Retinal pigment epithelial cell (primary cell): ENCODE measurements at regions not wholly inside any gene's neighbourhood (a gene's known extent, or its start where the extent isn't known, plus 50 kb on each side); places are given as distances from the start of the nearest gene placed in this dataset.

ENCODE experiments used
- DNase-seq: peaks from one replicate; pipeline ENCODE4 v3.0.0-alpha.2; 2010; ENCODE audit warnings: low read depth
- H3K4me3 ChIP-seq: 2 replicates; pipeline ENCODE4 v1.5.1; 2011; ENCODE audit warnings: mild to moderate bottlenecking, low read length, control low read depth, moderate library complexity
- CTCF ChIP-seq: conservative IDR thresholded peaks from 2 replicates; pipeline ENCODE4 v1.5.1; 2011; ENCODE audit warnings: low read depth, low read length, control low read depth, inconsistent platforms

DNA sequence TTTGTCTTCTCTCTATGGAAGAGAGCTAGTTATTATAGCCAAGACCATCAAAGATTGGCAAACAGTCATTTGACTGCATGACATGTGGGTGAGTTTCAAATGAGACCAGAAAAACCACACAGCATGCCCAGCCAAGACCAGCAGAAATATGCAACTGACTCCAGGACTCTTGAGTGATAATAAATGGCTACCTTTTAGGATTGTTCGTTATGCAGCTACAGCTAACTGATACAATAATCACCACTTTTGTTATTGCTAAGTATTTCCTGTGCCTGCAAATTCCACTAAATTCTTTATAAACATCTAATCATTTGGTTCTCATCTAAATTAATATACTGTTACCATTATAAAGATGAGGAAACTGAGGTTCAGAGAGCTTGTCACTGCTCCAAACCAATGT lies 528.4 kb upstream of the TBX3 start:
- no peak for DNase-seq
- H3K4me3 ChIP-seq, result no peak overlapping the region
- TF ChIP-seq CTCF, result no peak

DNA sequence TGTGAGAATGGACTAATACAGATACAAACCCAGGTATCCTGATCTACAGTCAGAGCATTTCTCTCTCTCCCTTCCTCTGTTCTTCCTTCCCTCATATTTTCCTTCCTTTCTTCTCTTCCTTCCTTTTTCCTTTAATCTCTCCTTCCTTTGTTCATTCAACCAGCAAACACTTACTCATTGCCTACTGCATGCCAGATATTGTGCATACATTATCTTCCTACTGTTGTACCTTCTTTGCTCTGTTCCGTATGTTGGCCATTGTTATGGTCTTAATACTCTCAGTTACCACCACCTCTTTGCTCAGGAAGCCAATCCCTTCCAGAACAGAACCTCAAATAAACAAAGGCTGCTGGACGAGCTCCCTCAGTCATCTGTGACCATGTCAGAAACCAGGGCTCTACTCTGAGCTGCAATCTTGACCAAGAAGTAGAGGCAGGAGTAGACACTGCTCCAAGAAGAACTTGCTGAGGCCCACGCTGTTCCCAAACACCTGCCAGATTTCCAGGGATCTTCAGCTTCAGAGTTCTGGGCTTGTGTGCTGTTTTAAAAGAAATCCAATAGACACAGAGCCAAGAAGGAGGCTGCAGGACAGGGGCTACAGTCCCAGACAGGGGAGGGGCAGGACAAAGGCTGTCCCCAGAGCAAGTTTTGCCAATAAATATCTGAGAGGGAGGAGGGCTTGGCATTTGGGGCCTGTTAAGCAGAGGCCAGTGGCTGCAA lies 526.7 kb upstream of the TBX3 start:
- no peak for DNase-seq
- no peak for TF ChIP-seq CTCF
- H3K4me3 ChIP-seq, result no peak overlapping the region

DNA sequence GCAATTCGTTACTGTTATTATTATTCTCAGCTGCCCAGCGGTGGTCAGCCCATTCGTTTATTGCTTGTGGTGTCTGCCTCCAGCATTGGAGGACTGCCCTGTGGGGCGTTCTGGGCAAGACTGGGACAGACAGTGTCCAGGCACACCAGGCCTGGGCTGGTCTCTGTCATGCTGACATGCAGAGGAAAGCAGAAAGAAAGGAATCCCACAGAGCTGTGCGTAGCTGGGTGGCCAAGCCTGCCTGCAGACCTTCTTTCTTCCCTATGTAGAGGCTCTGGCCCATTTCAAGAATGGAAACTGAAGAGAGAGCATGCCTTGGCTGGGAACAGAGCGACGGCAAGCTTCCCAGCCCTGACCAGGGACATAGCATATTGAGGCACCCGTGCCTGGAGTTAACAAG lies 525.3 kb upstream of the TBX3 start:
- H3K4me3 ChIP-seq, result no peak overlapping the region
- no peak for DNase-seq
- TF ChIP-seq CTCF, result no peak

- DNase-seq, result no peak
- no peak for TF ChIP-seq CTCF
- no peak overlapping the region for H3K4me3 ChIP-seq
Observed at GRCh38 chr12:115208098-115208497, 524.1 kb upstream of the TBX3 start.

DNA sequence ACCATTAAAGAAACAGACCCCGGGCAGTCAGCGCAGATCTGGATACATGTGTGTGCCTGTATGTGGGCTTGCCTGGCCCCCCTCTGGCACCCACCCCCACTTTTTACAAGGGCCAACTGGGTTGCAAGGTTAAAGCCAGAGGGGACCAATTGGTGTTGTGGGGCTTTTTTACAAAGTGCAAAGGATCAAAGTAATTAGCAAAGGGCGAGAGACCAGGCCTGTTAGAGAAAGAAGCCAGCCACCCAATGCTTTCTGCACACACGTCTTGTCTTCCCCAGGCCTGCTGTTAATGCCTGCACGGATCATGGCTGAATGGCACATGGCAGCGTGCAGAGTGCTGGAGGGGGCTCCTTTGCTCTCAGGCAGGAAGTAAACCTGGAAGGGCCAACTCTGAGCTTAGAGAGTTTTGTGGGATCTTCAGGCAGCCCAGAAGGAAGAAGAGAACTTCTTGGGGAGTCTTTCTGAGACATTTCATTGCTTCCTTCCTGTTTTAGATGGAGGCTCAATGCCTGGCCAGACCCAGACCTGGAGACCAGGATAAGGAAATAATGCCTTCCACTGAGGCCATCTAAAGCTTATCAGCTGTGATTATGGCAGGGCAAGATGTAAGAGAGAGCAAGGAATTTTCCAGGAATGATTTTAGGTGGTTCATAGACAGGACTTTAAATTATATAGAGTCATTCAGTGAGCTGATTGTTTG lies 523.4 kb upstream of the TBX3 start:
- no peak for TF ChIP-seq CTCF
- no peak for DNase-seq
- no peak overlapping the region for H3K4me3 ChIP-seq

GRCh38 chr12:115206801-115207200 lies 522.8 kb upstream of the TBX3 start:
- TF ChIP-seq CTCF, result no peak
- DNase-seq, result no peak

DNA sequence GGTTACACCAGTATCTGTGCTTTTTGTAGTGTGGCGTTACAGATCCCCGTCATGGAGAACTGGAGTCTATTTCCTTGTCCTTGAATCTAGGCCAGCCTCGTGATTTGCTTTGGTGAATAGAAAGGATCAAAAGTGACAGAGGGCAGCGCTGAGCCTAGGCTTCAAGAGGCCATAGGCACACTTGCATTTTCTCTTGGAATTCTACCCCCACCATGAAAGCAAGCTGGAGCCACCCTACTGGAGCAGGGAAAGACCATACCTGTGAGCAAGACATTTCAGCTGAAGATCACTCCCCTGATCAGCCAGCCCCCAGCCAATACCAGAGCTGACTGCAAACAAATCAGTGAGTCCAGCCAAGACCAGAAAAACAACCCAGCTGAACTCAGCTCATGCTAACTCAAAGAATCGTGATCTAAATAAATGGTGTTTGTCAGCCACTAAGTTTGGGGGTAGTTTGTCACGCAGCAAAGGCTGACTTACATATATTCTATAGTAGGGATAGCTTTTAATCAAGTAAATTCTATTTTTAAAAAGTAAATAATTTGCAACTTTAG lies 521.9 kb upstream of the TBX3 start:
- H3K4me3 ChIP-seq, result no peak overlapping the region
- TF ChIP-seq CTCF, result no peak
- DNase-seq, result no peak

More at GRCh38 chr12:115206801-115207200, 522.8 kb upstream of the TBX3 start:
- no peak overlapping the region for H3K4me3 ChIP-seq
